Caki2 (cell line): ENCODE measurements at regions not wholly inside any gene's neighbourhood (a gene's known extent, or its start where the extent isn't known, plus 50 kb on each side); places are given as distances from the start of the nearest gene placed in this dataset.

Experiments used
- DNase-seq: peaks from one replicate; pipeline ENCODE4 v3.0.0-alpha.2; 2015; ENCODE audit warnings: low read depth
- in situ Hi-C: cut with HindIII; loops from 2 replicates; pipeline ENCODE4 v1.10.0; 2016; ENCODE audit warnings: low sequenced_read_pairs, low pct_unique_long_range_greater_than_20kb, mixed read lengths

DNA sequence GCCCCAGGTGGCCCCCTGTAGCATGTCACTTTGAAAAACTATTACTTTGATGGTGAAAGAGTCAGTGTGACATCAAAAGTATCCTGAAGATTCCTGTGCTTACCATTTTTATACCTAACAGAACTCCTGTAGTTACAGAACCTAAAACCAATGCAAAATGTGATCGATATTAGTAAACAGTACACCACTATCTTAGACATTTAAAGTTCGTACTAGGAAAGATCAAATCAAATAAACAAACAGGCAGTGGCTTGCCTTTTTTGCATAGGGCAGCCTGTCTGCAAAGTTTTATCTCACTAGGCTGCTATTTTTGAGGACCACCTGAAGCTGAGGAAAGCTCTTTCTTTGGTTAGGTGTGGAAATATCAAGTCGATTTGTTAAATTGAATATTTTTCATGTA is 944.0 kb upstream of the CITED2 start:
- no peak for DNase-seq
- in situ Hi-C loops, result no loop called here

DNA sequence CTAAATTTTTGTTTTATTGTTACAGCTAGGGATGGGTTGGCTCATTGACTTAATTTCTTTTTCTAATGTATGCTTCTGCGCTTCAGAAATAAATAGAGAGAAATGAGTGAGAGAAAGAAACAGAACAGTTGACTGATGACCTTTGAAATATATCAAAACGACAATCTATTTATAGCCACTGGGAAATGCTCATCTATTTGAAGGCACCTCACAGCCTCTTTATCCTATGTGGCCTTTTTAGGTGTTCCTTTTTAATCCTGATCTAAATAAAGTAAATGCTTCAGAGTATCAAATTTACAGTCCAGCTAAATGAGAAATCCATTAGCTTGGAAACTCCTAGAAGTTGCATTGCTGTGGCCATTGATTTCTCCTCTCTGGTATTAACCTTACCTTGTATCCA is 943.5 kb upstream of the CITED2 start:
- no peak for DNase-seq
- in situ Hi-C loops, result no loop called here

DNA sequence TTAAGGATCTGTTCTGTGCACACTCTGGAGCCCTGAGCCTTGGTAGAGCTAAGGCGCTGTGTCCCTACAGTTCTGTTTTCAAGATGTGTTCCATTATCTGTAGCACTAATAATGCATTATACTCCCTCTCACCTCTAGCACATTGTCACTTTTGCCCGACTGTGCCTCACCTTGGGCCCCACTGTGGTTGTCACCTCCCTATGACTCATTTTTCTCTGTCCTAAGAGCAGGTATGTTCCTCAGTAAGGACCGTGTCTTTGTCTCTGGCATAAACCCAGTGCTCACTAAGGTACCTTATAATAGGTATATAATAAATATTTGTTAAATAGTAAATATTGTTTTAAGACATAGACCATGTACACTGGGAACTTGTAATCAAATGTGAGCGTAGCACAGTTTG is 942.5 kb upstream of the CITED2 start:
- DNase-seq, result no peak
- in situ Hi-C loops, result no loop called here

DNA sequence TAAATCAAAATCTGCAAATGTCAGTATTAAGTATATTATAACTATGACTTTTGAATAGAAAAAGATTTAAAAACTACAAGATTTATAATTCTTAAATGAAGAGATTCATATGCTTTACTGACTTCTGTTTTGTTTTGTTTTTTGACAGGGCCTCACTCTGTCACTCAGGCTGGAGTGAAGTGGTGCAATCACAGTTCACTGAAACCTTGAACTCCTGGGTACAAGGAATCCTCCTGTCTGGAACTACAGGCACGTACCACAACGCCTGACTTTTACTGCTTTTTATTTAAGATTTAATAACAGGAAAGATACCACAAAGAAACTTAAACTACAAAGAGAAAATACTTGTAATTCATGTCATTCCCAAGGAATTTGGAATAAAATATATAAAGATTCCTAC is 940.2 kb upstream of the CITED2 start:
- in situ Hi-C loops, result no loop called here
- DNase-seq, result no peak

DNA sequence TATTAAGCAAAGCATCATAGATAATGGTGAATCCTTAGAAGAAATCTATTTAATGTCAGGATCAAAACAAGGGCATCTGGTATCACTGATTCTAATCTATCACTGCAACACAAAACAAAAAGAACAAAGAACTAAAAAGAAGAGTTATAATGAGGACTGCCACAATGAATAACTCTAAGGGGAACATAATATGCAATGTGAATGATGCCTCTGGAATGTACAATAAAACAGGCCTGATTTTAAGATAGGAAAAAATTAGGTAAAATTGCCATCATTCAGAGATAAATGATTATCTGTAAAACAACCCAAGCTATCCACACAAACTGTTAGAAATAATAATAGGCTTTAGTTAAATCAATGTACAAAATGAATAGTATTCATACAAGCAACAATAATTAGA is 936.7 kb upstream of the CITED2 start:
- no peak for DNase-seq
- in situ Hi-C loops, result no loop called here

DNA sequence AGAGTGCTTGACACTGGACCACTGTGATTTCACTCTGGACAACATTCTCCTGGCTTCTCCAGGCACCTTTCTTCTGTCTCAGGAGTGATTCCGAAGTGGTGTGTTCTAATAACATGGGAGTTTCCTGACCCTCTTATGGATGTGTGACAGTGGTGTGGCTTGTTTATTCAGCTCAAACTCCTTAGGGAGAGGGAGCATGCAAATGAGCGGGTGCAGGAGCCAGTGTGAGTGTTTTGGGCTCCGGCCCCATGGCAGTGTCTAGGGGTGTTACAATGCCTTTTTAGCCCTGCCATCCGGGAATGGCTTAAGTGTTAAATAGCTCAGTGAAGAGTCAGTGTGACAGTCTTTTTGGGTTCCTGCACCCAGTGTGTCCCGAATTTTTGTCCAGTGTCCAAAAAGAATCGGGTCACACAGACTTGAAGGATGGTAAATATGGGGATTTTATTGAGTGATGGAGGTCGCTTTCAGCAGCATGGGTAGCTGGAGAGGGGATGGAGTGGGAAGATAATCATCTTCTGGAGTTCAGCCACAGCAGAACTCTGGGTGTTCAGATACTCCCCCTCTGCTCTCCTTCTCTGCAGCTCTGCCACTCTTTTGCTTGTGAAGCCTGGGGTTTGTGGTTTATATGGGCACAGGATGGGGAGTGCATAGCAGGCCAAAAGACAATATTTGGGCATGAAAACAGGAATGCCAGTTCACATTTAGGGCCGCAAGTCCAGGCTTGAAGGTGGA is 928.9 kb upstream of the CITED2 start:
- in situ Hi-C loops, result no loop called here
- DNase-seq, result no peak

GRCh38 chr6:140300331-140300730 is 925.9 kb upstream of the CITED2 start:
- DNase-seq, result no peak
- in situ Hi-C loops, result no loop called here

- in situ Hi-C loops, result no loop called here
- DNase-seq, result no peak
Measured at GRCh38 chr6:140289186-140289585, 914.7 kb upstream of the CITED2 start.

- in situ Hi-C loops, result no loop called here
- no peak for DNase-seq
Measured at GRCh38 chr6:140285998-140286690, 911.7 kb upstream of the CITED2 start.

DNA sequence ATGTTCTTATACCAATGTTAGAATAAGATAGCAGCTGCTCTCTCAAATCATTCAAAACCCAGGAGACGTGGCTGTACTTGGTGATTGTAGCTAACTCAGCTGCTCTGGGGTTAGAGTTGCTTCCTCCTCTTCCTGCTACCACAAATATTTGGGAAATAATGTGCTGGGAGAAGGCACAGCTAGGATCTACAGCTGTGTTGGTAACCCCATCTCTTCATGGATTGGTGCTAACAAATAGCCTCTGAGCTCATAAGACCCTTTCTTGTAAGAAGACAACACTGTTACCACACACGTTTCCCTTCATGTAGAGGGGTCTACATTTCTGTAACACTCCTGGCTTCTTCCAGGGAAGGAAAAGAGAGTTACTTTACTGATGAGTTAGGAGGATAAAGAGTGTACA is 911.0 kb upstream of the CITED2 start:
- in situ Hi-C loops, result no loop called here
- no peak for DNase-seq

- no peak for DNase-seq
- in situ Hi-C loops, result no loop called here
Measured at GRCh38 chr6:140284871-140285270, 910.4 kb upstream of the CITED2 start.

DNA sequence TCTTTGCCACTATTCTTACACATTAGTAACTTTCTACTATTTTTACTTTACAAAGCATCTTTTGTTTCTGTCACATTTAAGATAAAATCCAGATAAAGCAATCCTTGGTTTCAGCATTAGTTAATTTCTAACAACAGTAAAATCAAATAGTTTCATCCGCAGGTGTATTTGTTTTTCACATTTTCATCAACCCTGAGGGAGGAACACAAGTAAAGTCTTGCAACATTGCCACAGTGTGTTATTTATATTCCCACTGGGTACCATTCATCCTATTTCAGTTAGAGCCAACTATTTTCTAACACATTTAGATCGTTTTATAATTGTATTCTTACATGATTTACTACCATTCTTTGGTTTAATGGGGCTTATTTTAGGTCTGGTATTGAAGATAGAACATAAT is 908.7 kb upstream of the CITED2 start:
- in situ Hi-C loops, result no loop called here
- DNase-seq, result no peak

- DNase-seq, result no peak
- in situ Hi-C loops, result no loop called here
Measured at GRCh38 chr6:140281767-140282166, 907.3 kb upstream of the CITED2 start.

GRCh38 chr6:140281236-140281635 is 906.8 kb upstream of the CITED2 start:
- peak; percentile 7 for DNase-seq
- in situ Hi-C loops, result no loop called here

- in situ Hi-C loops, result no loop called here
- DNase-seq, result no peak
Measured at GRCh38 chr6:140276719-140277118, 902.3 kb upstream of the CITED2 start.

DNA sequence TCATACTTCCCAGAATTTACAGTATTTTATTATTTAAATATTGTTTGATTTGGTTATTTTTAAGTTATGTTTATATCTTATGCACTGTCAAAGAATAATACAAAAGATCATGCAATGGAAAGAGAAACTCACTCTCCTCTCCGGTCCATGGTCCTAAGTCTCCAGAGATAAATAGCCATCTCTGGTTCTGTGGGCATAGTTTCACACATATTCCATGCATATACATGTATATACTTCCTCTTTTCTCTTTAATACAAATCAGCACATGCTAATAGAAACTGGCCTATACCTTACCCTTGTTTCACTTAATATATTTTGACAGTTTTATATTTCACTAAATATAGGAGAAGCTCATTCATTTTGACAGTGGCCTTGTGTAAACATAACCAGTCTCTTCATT is 901.7 kb upstream of the CITED2 start:
- in situ Hi-C loops, result no loop called here
- no peak for DNase-seq

GRCh38 chr6:140275725-140276124 is 901.3 kb upstream of the CITED2 start:
- in situ Hi-C loops, result no loop called here
- no peak for DNase-seq

- in situ Hi-C loops, result no loop called here
Measured at GRCh38 chr6:140274548-140274947, 900.1 kb upstream of the CITED2 start.

GRCh38 chr6:140271759-140272377 is 897.4 kb upstream of the CITED2 start:
- DNase-seq, result no peak
- in situ Hi-C loops, result no loop called here

More at GRCh38 chr6:140274548-140274947, 900.1 kb upstream of the CITED2 start:
- no peak for DNase-seq
